ENCODE measurements at regions not wholly inside any gene's neighbourhood (a gene's known extent, or its start where the extent isn't known, plus 50 kb on each side); places are given as distances from the start of the nearest gene placed in this dataset.

DNA sequence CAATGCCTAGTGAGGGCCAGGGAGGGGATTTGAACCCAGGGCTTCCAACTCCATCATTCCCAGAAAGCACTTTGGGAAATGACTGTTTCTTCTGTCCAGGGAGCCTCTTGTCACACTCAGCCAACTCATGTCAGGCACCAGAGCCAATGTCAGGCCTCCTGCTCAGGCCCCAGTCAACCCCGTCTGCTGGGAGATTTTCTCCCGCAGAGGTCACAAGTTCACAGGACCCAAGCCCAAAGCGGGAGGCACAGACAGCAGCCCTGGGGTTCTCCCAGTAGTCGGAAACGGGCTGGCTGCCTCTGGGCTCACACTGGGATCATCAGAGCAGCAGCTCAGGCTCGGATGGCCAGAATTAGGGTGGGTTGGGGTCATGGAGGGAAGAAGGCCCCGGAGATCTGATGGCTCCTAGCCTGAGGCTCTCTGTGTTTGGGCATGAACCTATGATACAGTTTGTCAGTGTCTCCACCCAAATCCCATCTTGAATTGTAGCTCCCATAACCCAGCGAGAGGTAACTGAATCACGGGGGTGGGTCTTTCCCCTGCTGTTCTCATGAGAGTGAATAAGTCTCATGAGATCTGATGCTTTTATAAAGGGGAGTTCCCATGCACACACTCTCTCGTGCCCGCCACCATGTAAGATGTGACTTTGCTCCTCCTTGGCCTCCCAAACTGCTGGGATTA lies 255.5 kb downstream of the PARN start:
- ChIA-PET POLR2A (no interaction called here), CTCF (no interaction called here)
- DNase-seq (ENCODE audit: extremely low spot score) = no peak
- TF ChIP-seq ARNT (IDR thresholded peaks at IDR 0.05) (no peak), FOXM1 (IDR thresholded peaks at IDR 0.05; ENCODE audit: borderline replicate concordance) (no peak), TARDBP (IDR thresholded peaks at IDR 0.05) (no peak), FOXK2 (IDR thresholded peaks at IDR 0.05) (no peak), ZNF384 (IDR thresholded peaks at IDR 0.05) (no peak), BHLHE40 (IDR thresholded peaks at IDR 0.05; ENCODE audit: borderline replicate concordance) (no peak), SUZ12 (IDR thresholded peaks at IDR 0.05) (no peak), CTBP1 (IDR thresholded peaks at IDR 0.05; ENCODE audit: borderline replicate concordance) (no peak), FOXA1 (IDR thresholded peaks at IDR 0.05) (no peak), HDGF (IDR thresholded peaks at IDR 0.05; ENCODE audit: borderline replicate concordance) (no peak)
- TF ChIP-seq, protein P1, sequence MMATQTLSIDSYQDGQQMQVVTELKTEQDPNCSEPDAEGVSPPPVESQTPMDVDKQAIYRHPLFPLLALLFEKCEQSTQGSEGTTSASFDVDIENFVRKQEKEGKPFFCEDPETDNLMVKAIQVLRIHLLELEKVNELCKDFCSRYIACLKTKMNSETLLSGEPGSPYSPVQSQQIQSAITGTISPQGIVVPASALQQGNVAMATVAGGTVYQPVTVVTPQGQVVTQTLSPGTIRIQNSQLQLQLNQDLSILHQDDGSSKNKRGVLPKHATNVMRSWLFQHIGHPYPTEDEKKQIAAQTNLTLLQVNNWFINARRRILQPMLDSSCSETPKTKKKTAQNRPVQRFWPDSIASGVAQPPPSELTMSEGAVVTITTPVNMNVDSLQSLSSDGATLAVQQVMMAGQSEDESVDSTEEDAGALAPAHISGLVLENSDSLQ (IDR thresholded peaks at IDR 0.05) = no peak

GRCh38 chr16:14373896-14374295 lies 256.2 kb downstream of the PARN start:
- no peak for DNase-seq (ENCODE audit: extremely low spot score)
- CTCF ChIA-PET = no interaction called here
- POLR2A ChIA-PET = no interaction called here
- TF ChIP-seq FOXM1 (IDR thresholded peaks at IDR 0.05; ENCODE audit: borderline replicate concordance) = no peak
- no peak for TF ChIP-seq LEF1 (IDR thresholded peaks at IDR 0.05; ENCODE audit: borderline replicate concordance)
- TF ChIP-seq HDGF (IDR thresholded peaks at IDR 0.05; ENCODE audit: borderline replicate concordance) = no peak
- no peak for TF ChIP-seq TARDBP (IDR thresholded peaks at IDR 0.05)
- TF ChIP-seq L3MBTL2 (conservative IDR thresholded peaks at IDR 0.05) = no peak
- TF ChIP-seq SP1 (IDR thresholded peaks at IDR 0.05) = no peak
- TF ChIP-seq BHLHE40 (IDR thresholded peaks at IDR 0.05; ENCODE audit: borderline replicate concordance) = no peak
- no peak for TF ChIP-seq NFRKB (IDR thresholded peaks at IDR 0.05)
- TF ChIP-seq SUZ12 (IDR thresholded peaks at IDR 0.05) = no peak
- TF ChIP-seq, protein P1 (IDR thresholded peaks at IDR 0.05) = no peak
- no peak for TF ChIP-seq CTBP1 (IDR thresholded peaks at IDR 0.05; ENCODE audit: borderline replicate concordance)
- no peak for TF ChIP-seq ELF4 (IDR thresholded peaks at IDR 0.05)
- TF ChIP-seq ARNT (IDR thresholded peaks at IDR 0.05) = no peak
- TF ChIP-seq ZNF384 (IDR thresholded peaks at IDR 0.05) = no peak
- no peak for TF ChIP-seq FOXA1 (IDR thresholded peaks at IDR 0.05)
- TF ChIP-seq FOXK2 (IDR thresholded peaks at IDR 0.05) = no peak

DNA sequence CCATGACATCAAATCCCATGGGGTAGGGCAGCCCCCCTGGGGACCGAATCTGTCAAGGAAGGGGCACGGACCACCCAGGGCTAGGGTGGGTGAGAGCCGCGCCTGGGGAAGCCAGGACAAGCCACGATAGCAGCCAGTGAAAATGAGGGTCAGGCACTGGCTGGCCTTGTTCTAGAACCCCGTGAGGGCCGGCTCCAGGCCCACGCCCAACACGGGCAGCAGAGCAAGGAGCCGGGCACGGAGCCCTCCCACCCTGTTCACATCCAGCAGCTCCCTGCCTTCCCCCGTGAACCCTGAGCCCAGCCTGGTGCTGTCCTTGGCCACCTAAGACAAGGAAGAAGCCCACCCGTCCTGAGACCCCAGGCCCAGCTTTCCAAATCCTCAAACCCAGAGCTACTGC lies 256.7 kb downstream of the PARN start:
- TF ChIP-seq ZNF384 (IDR thresholded peaks at IDR 0.05) = no peak
- TF ChIP-seq NFRKB (IDR thresholded peaks at IDR 0.05) = no peak
- no peak for TF ChIP-seq BHLHE40 (IDR thresholded peaks at IDR 0.05; ENCODE audit: borderline replicate concordance)
- TF ChIP-seq FOXA1 (IDR thresholded peaks at IDR 0.05) = no peak
- TF ChIP-seq TARDBP (IDR thresholded peaks at IDR 0.05) = no peak
- TF ChIP-seq FOXK2 (IDR thresholded peaks at IDR 0.05) = no peak
- TF ChIP-seq, protein P1 (IDR thresholded peaks at IDR 0.05) = no peak
- no peak for TF ChIP-seq FOXM1 (IDR thresholded peaks at IDR 0.05; ENCODE audit: borderline replicate concordance)
- POLR2A ChIA-PET = no interaction called here
- DNase-seq (ENCODE audit: extremely low spot score) = no peak
- CTCF ChIA-PET = no interaction called here

DNA sequence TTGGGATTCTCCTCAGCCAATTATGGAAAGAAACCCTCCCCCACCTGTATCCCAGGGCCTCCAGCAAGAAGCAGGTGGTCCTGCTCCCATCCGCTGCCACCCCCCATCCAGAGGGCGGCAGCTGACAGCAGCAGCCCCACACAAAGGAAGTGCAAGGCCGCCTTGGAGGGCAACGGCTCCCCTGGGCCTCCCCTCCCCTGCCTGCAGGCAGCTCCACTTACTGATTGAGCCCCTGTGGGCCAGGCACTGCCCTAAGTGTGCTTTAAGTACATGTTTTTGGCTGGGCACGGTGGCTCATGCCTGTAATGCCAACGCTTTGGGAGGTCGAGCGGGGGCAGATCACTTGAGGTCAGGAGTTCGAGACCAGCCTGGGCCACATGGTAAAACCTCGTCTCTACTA lies 257.6 kb downstream of the PARN start:
- POLR2A ChIA-PET = no interaction called here
- CTCF ChIA-PET = interaction anchor here (0.6 kb wide), 1 partner anchor 1228 kb away, joined by 3 read pairs; no protein-coding TSS in a partner anchor
- DNase-seq (ENCODE audit: extremely low spot score) = no peak
- TF ChIP-seq SP1 (IDR thresholded peaks at IDR 0.05) (no peak), ZNF384 (IDR thresholded peaks at IDR 0.05) (no peak), LEF1 (IDR thresholded peaks at IDR 0.05; ENCODE audit: borderline replicate concordance) (no peak)

DNA sequence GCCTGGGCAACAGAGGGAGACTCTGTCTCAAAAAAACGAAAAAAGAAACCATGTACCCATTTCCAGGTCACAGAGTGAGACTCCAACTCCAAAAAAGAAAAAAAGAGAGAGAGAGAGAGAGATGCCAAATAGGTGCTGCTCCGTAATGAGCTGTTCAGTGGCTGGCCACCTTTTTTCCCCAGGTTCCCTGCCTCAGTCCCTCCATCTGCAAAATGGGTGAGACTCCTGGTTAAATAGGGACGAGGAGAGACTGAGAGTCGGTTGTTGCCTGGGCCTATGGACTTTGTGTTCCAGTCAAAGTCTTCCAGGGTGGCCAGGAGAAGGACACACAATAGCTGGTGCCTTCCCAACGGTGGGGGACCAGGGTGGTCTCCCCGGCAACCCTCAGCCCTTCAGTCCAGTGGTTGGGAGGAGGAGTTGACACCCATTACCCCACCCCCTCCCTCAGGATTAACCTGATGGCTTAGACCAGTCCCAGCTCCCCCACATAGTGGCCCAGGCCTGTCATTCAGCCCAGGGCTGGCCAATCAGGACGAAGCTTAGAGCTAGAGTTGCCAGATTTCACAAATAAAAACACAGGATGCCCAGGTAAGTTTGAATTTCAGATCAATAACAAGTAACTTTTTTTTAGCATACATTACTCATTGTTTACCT lies 258.2 kb downstream of the PARN start:
- CTCF ChIA-PET = no interaction called here
- TF ChIP-seq FOXA1 (IDR thresholded peaks at IDR 0.05) = no peak
- TF ChIP-seq, protein P1 (IDR thresholded peaks at IDR 0.05) = peak; percentile 77
- POLR2A ChIA-PET = no interaction called here
- no peak for DNase-seq (ENCODE audit: extremely low spot score)

- ChIA-PET CTCF (no interaction called here), POLR2A (no interaction called here)
- no peak for TF ChIP-seq FOXA1 (IDR thresholded peaks at IDR 0.05)
- TF ChIP-seq TARDBP (IDR thresholded peaks at IDR 0.05) = no peak
- no peak for TF ChIP-seq ARNT (IDR thresholded peaks at IDR 0.05)
- TF ChIP-seq LEF1 (IDR thresholded peaks at IDR 0.05; ENCODE audit: borderline replicate concordance) = no peak
- TF ChIP-seq L3MBTL2 (conservative IDR thresholded peaks at IDR 0.05) = no peak
- TF ChIP-seq FOXM1 (IDR thresholded peaks at IDR 0.05; ENCODE audit: borderline replicate concordance) = no peak
- TF ChIP-seq, protein P1 (IDR thresholded peaks at IDR 0.05) = no peak
- TF ChIP-seq CTBP1 (IDR thresholded peaks at IDR 0.05; ENCODE audit: borderline replicate concordance) = no peak
- no peak for TF ChIP-seq BHLHE40 (IDR thresholded peaks at IDR 0.05; ENCODE audit: borderline replicate concordance)
- no peak for TF ChIP-seq HDGF (IDR thresholded peaks at IDR 0.05; ENCODE audit: borderline replicate concordance)
- TF ChIP-seq SUZ12 (IDR thresholded peaks at IDR 0.05) = no peak
- TF ChIP-seq FOXK2 (IDR thresholded peaks at IDR 0.05) = no peak
- no peak for TF ChIP-seq ELF4 (IDR thresholded peaks at IDR 0.05)
- no peak for TF ChIP-seq NFRKB (IDR thresholded peaks at IDR 0.05)
- TF ChIP-seq SP1 (IDR thresholded peaks at IDR 0.05) = no peak
- no peak for TF ChIP-seq ZNF384 (IDR thresholded peaks at IDR 0.05)
- DNase-seq (ENCODE audit: extremely low spot score) = no peak
These were observed 259.3 kb downstream of the PARN start for GRCh38 chr16:14370736-14371234.

Measured in HEK293T (cell line).